ENCODE measurements at regions not wholly inside any gene's neighbourhood (a gene's known extent, or its start where the extent isn't known, plus 50 kb on each side); places are given as distances from the start of the nearest gene placed in this dataset.
"Not testable (repeated sequence)": the region's sequence is repeated elsewhere in the genome, so short reads cannot be mapped to it uniquely, and the experiment has no call there.

GRCh38 chr2:16112251-16112971 is 172.1 kb downstream of the MYCN start:
- no peak for DNase-seq (ENCODE audit: low read depth in 2 of 2)

GRCh38 chr2:16111838-16112210 is 171.5 kb downstream of the MYCN start:
- DNase-seq (ENCODE audit: low read depth in 2 of 2), result no peak

GRCh38 chr2:16109821-16110310 is 169.5 kb downstream of the MYCN start:
- DNase-seq (ENCODE audit: low read depth in 2 of 2), result no peak

- no peak for DNase-seq (ENCODE audit: low read depth in 2 of 2)
Observed at GRCh38 chr2:16109368-16109820, 169.0 kb downstream of the MYCN start.

DNA sequence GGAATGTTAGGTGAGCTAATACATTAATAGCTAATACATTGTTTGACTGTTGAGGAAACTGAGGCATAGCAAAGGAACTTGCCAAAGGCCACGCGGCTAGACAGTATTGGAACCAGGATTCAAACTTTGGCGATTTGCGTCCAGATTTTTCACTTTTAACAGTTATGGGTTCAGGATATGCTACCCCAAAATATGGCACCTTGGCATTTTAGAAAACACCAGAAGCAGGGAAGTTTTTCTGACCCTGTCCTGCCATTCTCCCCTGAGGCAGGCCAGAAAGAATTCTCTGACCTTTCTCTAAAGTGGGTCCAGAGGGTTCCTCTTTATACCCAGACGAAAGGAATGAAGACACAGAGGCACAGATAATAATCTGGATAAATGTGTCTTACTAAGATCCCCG is 166.9 kb downstream of the MYCN start:
- no peak for DNase-seq (ENCODE audit: low read depth in 2 of 2)

DNA sequence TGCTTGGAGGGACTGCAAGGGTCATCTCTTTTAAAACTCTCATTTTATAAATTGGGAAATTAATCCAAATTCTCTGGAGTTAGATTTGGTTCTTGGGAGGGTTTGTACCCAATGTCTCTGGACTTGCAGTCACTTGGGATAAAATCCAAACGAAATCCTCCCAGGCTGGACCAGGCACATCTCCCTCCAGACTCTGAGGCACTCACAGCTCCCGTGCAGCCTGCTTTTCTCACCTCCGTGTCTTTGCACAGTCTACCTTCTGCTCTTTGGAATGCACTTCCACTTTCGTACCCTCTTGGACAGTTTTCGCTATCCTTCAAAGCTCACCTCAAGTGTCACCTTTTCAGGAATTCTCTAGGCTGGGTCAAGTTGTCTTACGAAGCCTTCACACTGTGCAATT is 166.3 kb downstream of the MYCN start:
- no peak for DNase-seq (ENCODE audit: low read depth in 2 of 2)

GRCh38 chr2:16105669-16106281 is 165.4 kb downstream of the MYCN start:
- no peak for DNase-seq (ENCODE audit: low read depth in 2 of 2)

DNA sequence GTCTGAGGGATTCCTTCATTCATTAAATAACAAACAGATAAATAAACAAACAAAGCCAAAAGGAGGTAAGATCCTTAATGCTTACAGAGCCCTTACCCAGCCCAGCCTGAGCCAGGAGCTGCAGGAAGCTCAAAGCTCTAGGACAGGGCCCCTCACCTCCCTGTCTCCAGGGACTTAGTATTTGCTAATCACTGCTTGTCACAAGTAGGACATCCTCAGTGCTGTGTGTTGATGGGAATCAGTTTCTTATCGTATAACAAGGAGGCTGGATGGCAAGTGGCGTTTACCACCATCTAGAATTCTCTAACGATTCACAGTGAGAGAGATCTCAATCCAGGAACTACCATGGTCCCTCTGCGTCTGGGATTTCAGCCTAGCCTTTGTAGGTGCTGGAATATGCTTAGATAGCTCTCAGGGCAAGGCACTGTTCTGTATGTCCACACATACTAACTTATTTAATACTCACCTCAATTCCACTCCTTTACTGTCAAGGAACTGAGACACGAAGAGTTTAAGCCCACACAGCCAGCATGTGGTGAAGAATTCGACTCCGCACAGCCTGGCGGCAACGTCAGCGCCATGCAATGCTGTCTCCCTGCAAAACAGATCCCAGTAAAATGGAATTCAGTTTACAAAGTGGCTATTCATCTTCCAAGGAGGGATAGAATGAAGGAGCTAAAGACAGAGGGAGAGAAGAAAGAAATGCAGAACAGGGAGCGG is 164.8 kb downstream of the MYCN start:
- no peak for DNase-seq (ENCODE audit: low read depth in 2 of 2)

GRCh38 chr2:16104315-16104948 is 164.1 kb downstream of the MYCN start:
- no peak for DNase-seq (ENCODE audit: low read depth in 2 of 2)

DNA sequence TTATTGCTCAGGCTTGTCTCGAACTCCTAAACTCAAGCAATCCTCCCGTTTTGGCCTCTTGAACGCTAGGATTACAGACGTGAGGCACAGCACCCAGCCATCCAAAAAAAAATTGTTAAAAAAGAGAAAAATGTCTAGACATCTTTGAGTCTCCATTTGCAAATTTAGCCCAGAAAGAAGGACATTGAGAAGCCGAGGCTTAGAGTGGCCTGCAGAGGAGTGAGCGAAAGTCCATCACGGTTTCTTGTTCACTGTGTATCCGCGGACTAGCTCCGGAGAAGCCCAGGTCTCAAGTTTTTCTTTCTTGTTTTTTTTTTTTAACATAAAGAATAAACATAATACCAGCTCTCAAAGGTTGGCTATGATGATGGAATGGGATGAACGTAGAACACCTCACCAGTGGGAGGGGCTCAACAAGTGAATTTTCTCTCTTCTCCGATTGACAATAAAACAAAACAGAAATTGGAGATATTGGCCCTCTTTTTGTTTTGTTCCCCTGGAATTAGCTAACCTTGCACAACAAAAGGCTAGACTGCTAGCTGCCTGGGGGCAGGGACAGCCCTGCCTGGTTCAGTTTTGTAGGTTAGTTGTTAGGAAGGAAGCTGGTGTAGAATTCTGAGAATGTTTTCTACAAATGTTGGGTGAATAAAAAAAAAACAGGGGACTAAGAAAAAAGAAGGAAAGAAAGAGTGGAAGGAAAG is 163.4 kb downstream of the MYCN start:
- no peak for DNase-seq (ENCODE audit: low read depth in 2 of 2)

DNA sequence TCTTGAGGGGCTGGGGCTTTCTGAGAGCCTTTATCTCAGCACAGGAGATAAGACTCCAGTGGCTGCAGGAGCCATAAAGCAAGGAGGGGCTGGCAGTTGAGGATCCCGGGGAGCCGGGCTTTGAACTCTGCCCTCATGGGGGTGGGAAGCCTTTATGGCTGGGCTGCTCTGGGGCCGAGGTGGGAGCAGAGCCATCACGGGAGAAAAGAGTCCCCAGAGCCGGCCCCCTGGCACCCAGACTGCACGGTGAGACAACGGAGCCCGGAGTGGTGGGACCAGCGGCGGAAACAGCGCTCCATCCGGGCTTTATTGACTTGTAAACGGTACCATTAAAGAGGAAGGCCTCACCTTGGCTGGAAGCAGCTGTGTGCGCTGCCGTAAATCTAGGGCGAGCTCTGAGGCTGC is 162.6 kb downstream of the MYCN start:
- DNase-seq (ENCODE audit: low read depth in 2 of 2), result no peak

GRCh38 chr2:16102358-16102975 is 162.1 kb downstream of the MYCN start:
- no peak for DNase-seq (ENCODE audit: low read depth in 2 of 2)

DNA sequence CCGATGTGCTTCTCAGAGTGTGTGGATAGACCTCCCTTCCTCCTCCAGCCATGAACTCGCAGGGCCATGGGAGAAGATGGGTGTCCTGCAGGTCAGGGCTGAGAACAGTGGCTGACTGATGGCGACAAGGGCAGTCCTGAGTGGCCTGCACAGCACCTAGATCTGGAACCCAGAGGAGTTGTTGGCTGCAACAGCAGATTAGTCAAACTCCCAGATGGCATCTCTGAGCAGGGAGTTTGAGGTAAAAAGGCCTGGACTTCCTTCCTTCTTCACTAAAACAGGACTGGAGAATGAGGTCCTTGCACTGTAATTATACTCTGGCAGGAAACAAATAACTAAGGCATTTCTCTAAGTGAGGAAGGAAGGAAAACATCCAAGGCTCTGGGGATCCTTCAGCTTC is 160.8 kb downstream of the MYCN start:
- no peak for DNase-seq (ENCODE audit: low read depth in 2 of 2)

DNA sequence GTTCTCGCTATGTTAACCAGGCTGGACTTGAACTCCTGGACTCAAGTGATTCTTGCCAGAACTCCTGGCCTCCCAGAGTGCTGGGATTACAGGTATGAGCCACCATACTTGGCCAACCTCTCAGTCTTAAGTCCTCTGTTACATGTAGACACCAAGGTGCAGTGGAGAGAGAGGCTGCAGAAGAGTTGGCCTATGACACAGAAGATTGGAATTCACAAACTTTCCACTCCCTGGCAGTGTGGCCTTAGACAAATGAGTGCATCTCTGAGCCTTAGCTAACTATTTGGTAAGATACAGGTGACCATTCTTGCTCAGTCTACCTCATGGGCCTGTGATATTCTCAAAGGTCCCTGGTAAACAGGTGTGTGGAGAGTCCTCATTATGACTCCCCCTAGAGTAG is 159.7 kb downstream of the MYCN start:
- no peak for DNase-seq (ENCODE audit: low read depth in 2 of 2)

DNA sequence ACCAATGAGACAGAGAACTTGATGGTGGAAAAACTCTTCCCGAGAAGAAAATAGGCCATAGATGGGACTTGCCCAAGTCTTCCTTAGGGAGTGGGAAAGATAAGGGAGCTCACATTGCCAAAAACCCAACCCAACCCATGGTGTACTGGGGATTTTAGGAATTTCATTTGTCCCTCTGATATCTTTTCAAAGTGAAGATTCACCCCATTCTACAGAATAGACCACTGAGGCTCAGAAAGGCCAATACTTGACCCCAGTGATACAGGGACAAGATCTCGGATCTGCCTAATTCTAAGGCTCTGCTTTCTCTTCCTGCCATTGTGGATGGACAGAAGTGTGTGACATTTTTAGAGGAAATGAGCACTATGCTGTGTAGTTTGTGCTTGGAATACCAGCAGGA is 159.0 kb downstream of the MYCN start:
- DNase-seq (ENCODE audit: low read depth in 2 of 2), result no peak

- no peak for DNase-seq (ENCODE audit: low read depth in 2 of 2)
Observed at GRCh38 chr2:16096962-16097361, 156.6 kb downstream of the MYCN start.

- not testable (repeated sequence) for DNase-seq (ENCODE audit: low read depth in 2 of 2)
Observed at GRCh38 chr2:16095483-16095882, 155.1 kb downstream of the MYCN start.

DNA sequence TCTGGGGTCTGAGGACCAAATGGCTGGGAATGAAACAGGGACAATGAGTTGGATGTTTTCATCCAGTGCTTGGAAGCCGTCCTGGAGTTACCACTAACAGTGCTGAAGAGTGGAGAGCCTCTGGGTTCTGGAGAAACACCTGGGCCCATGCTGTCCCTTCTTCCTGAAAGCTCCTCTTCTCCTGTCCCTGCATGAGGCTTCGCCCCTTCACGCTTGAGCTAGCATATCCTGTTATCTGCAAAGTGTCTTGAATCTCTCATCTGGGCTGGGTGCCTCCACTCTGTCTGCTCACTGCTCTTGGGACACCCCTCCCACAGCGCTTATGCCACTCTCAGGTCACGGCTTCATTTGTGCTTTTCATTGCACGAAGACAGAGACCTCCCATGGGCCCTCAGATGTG is 154.5 kb downstream of the MYCN start:
- DNase-seq (ENCODE audit: low read depth in 2 of 2), result no peak

DNA sequence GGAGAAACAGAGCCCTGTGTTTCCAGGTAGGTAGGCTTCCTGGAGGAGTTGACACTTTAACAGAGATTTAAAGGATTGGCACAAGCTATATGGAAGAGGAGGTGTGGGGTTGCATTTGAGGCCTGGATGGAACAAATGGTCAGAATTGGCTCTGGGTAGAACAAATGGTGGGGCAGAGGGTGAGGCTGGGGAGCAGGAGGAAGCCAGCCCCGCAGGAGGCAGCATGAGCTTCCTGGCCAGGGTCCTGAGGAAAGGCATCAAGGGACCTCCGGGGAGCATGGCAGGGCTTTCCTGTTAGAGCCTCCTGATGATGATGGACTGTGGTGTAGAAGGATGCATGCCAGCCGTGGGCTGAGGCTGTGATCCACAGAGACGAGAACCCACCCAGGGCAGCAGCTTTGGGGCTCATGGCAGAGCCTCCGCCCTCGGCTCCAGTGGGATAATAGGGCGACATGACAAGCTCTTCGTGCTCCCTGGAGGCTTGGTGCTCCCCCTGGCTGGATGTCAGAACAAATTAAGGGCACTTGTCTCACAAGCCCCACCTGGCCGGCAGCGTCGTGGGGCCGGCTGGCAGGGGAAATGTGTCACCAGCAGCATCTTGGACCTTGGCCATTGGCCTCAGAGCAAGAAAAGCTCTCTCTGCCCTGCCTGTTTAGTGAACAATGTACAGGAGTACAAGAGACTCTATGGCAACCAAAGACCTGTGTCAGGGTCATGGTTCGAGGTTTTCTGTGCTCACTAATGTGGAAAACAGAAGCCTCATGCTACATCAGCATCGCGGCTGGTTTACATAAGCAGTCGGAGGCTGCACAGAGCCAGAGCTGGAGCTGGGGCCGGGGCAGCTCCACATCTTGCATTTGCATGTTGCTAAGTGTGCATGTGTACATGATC is 153.5 kb downstream of the MYCN start:
- DNase-seq (ENCODE audit: low read depth in 2 of 2), result no peak
